PC-9 (cell line): ENCODE measurements at regions not wholly inside any gene's neighbourhood (a gene's known extent, or its start where the extent isn't known, plus 50 kb on each side); places are given as distances from the start of the nearest gene placed in this dataset.

Source experiments
- BruUV-seq: library from RNA; stranded (reverse); fragments of 400-500 nt; replicated peaks from 2 replicates; lab custom pipeline; 2021; lab: Mats Ljungman, UMichigan
- CTCF ChIA-PET: fragments of 300-600 bp; sonication (Branson Sonifier 250); formaldehyde crosslinking; loops from one replicate; lab custom pipeline; 2022; ENCODE audit warnings: antibody characterized with exemption; lab: Charles Lee
- POLR2A ChIA-PET: fragments of 300-600 bp; sonication (Branson Sonifier 250); formaldehyde crosslinking; loops from one replicate; lab custom pipeline; 2022; ENCODE audit warnings: antibody characterized with exemption; ENCODE audit not compliant: unreplicated experiment; lab: Charles Lee
- DNase-seq, 2 experiments: peaks; one replicate each; pipeline versions ENCODE4 v3.0.0 to v3.0.0-alpha.2; 2015 to 2022; ENCODE audit warnings: mixed read lengths in 1 of 2
- H2AFZ ChIP-seq: fragments of 200-600 bp; sonication (generic); 2 replicates; pipeline ENCODE4 v1.8.1; 2017; ENCODE audit warnings: antibody characterized with exemption
- H3F3A ChIP-seq: fragments of 200-600 bp; sonication (generic); 2 replicates; pipeline ENCODE4 v1.8.1; 2017; ENCODE audit warnings: antibody characterized with exemption, mild to moderate bottlenecking, low read depth; ENCODE audit not compliant: insufficient read depth
- H3K27ac ChIP-seq: fragments of 200-600 bp; sonication (generic); 2 replicates; pipeline ENCODE4 v1.6.1; 2016; ENCODE audit warnings: mixed run types
- H3K27me3 ChIP-seq: fragments of 200-600 bp; sonication (generic); 2 replicates; pipeline ENCODE4 v1.6.1; 2016; ENCODE audit warnings: low read depth, mixed run types; ENCODE audit not compliant: insufficient read depth
- H3K36me3 ChIP-seq: fragments of 200-600 bp; sonication (generic); 2 replicates; pipeline ENCODE4 v1.6.1; 2016; ENCODE audit warnings: low read depth, mixed run types
- H3K4me1 ChIP-seq: fragments of 200-600 bp; sonication (generic); replicated peaks from 2 replicates; pipeline ENCODE4 v1.6.1; 2016; ENCODE audit warnings: mixed run types; ENCODE audit not compliant: insufficient read depth
- H3K4me2 ChIP-seq: fragments of 200-600 bp; sonication (generic); 2 replicates; pipeline ENCODE4 v1.6.1; 2017; ENCODE audit warnings: mixed run types
- H3K4me3 ChIP-seq: fragments of 200-600 bp; sonication (generic); 2 replicates; pipeline ENCODE4 v1.6.1; 2016; ENCODE audit warnings: mixed run types
- H3K79me2 ChIP-seq: fragments of 200-600 bp; sonication (generic); 2 replicates; pipeline ENCODE4 v1.6.1; 2017; ENCODE audit warnings: low read depth, mixed run types
- H3K9me2 ChIP-seq: fragments of 200-600 bp; sonication (generic); 2 replicates; pipeline ENCODE4 v1.8.1; 2017; ENCODE audit warnings: mild to moderate bottlenecking; ENCODE audit not compliant: insufficient read depth
- H3K9me3 ChIP-seq: fragments of 200-600 bp; sonication (generic); 2 replicates; pipeline ENCODE4 v1.8.1; 2016; ENCODE audit warnings: low read depth; ENCODE audit not compliant: insufficient read depth
- H4K20me1 ChIP-seq: fragments of 200-600 bp; sonication (generic); 2 replicates; pipeline ENCODE4 v1.8.1; 2017; ENCODE audit not compliant: insufficient read depth
- EZH2 ChIP-seq: fragments of 200-600 bp; sonication (generic); IDR thresholded peaks from 2 replicates; pipeline ENCODE4 v1.8.0; 2017; ENCODE audit warnings: antibody characterized with exemption, low read depth
- intact Hi-C: fragments of 100-400 bp; cut with micrococcal nuclease; formaldehyde crosslinking; loops from one replicate; pipeline ENCODE4 v1.10.0; 2022; ENCODE audit not compliant: unreplicated experiment
- TF ChIP-seq, protein P1 (sequence below): fragments of 200-600 bp; sonication (generic); conservative IDR thresholded peaks from 2 replicates; pipeline ENCODE4 v1.6.1; 2017; ENCODE audit warnings: mixed run types, antibody characterized with exemption, mild to moderate bottlenecking, moderate library complexity

DNA sequence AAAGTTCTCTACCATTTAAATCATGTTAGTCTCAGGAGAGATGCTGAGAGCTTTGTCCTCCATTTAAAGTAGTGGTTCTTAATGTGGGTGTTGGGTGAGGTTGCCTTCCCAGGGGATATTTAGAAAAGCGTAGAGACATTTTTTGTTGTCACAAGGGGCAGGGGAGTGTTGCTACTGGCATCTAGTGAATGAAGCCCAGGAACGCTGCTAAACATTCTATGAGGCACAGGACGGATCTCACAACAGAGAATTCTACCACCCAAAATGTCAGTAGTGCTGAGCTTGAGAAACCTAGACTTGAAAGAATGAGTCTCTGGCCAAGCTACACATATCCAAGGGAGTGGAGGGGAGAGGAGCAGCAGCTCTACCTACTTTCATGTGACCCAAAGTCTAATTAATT, 60.7 kb upstream of the CTNNB1 start:
- POLR2A ChIA-PET: no interaction called here
- no peaks in the 10 kb centered on the region for H3K36me3 ChIP-seq

DNA sequence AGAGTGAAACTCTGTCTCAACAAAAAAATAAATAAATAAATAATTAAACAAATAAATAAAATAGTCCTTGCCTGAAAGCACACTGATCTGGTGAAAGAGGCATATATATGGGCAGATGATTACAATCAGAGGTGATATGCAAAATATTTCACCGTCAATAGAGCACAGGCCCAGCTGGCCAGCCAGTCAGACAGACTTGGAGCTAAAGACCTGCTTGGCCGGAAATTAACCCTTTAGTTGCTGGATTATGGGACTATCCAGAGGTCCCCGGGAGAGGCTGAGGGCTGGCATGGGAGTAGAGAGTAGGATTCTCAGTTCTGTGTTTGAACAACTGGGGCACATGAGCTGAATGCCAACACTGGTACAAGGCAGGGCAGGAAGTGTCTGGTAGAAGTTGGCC, 59.1 kb upstream of the CTNNB1 start:
- H3K27me3 ChIP-seq: no peaks in the 10 kb centered on the region
- H2AFZ ChIP-seq: no peak overlapping the region
- H3F3A ChIP-seq: peaks cover 9% of the 10 kb centered on the region
- no peaks in the 10 kb centered on the region for H3K79me2 ChIP-seq
- H3K36me3 ChIP-seq: no peaks in the 10 kb centered on the region
- intact Hi-C loops: no loop called here
- no peak overlapping the region for H3K27ac ChIP-seq
- DNase-seq: no peak
- H3K4me1 ChIP-seq: peaks cover 16% of the 10 kb centered on the region
- no peaks in the 10 kb centered on the region for H4K20me1 ChIP-seq
- POLR2A ChIA-PET: no interaction called here
- H3K9me3 ChIP-seq: 0 out of 2 replicates have a peak, but pooled peaks cover under 1% of the 10 kb centered on the region
- H3K4me3 ChIP-seq: no peak overlapping the region
- no peaks in the 10 kb centered on the region for H3K9me2 ChIP-seq
- no peak for TF ChIP-seq EZH2
- TF ChIP-seq, protein P1, sequence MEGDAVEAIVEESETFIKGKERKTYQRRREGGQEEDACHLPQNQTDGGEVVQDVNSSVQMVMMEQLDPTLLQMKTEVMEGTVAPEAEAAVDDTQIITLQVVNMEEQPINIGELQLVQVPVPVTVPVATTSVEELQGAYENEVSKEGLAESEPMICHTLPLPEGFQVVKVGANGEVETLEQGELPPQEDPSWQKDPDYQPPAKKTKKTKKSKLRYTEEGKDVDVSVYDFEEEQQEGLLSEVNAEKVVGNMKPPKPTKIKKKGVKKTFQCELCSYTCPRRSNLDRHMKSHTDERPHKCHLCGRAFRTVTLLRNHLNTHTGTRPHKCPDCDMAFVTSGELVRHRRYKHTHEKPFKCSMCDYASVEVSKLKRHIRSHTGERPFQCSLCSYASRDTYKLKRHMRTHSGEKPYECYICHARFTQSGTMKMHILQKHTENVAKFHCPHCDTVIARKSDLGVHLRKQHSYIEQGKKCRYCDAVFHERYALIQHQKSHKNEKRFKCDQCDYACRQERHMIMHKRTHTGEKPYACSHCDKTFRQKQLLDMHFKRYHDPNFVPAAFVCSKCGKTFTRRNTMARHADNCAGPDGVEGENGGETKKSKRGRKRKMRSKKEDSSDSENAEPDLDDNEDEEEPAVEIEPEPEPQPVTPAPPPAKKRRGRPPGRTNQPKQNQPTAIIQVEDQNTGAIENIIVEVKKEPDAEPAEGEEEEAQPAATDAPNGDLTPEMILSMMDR: no peak
- CTCF ChIA-PET: no interaction called here
- H3K4me2 ChIP-seq: no peak overlapping the region
- no TSS peak for BruUV-seq

More for the DNA sequence above, 60.7 kb upstream of the CTNNB1 start:
- Histone ChIP-seq H3K4me2 (no peak overlapping the region), H3K27me3 (no peaks in the 10 kb centered on the region), H2AFZ (no peak overlapping the region), H3K4me1 (peaks cover 16% of the 10 kb centered on the region), H4K20me1 (no peaks in the 10 kb centered on the region), H3K79me2 (no peaks in the 10 kb centered on the region), H3K27ac (no peak overlapping the region), H3K4me3 (no peak overlapping the region), H3F3A (peaks cover 9% of the 10 kb centered on the region), H3K9me3 (0 out of 2 replicates have a peak, but pooled peaks cover 3% of the 10 kb centered on the region), H3K9me2 (no peaks in the 10 kb centered on the region)
- CTCF ChIA-PET: no interaction called here
- TF ChIP-seq, protein P1: no peak
- no peak for TF ChIP-seq EZH2
- intact Hi-C loops: no loop called here
- DNase-seq: no peak
- no TSS peak for BruUV-seq

DNA sequence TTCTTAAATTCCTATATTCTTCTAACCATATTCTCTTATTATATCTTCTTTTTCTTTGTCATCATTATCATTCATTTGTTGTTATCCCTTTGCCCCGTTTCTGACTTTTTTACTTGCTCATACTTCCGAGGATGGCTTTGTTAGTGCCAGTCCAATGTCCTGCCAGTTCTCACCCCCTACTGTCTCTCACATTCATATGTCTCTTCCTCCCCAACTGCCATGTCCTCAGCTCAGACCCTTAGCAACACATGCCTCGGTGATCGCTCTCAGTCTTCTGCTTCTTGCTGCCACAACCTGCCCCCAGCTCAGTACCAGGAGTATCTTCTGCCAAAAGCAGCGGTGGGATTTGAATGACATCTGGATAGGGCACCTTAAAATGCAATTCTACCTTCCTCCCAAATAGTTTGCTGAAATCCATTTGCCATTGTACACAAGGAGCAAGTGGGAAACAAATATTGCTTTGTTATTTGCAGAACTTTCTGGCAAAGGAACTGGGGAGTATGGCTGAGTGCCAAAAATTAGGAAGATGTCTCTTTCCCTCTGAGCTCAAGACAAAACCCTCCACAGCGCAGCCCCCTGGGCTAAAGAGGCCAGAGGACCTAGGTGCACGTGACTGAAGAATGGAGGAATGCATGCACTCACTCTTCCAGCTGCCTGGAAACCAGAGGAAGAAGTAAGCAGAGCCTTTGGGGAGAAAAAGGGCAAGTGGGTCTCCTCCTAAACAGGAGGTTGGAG, 57.7 kb upstream of the CTNNB1 start:
- BruUV-seq: no TSS peak
- Histone ChIP-seq H2AFZ (no peak overlapping the region), H3K27ac (no peak overlapping the region), H3K9me3 (no peaks in the 10 kb centered on the region), H3K27me3 (no peaks in the 10 kb centered on the region), H3K9me2 (no peaks in the 10 kb centered on the region), H3K36me3 (no peaks in the 10 kb centered on the region), H3K79me2 (no peaks in the 10 kb centered on the region), H3F3A (peaks cover 9% of the 10 kb centered on the region), H3K4me3 (no peak overlapping the region), H3K4me1 (peaks cover 16% of the 10 kb centered on the region), H4K20me1 (no peaks in the 10 kb centered on the region), H3K4me2 (no peak overlapping the region)
- ChIA-PET POLR2A (no interaction called here), CTCF (no interaction called here)
- no peak for DNase-seq
- intact Hi-C loops: no loop called here
- no peak for TF ChIP-seq EZH2
- TF ChIP-seq, protein P1: no peak
